ENCODE measurements at regions not wholly inside any gene's neighbourhood (a gene's known extent, or its start where the extent isn't known, plus 50 kb on each side); places are given as distances from the start of the nearest gene placed in this dataset.

- DNase-seq (ENCODE audit: low spot score) = no peak
- TF ChIP-seq CHCHD3 (CRISPR knock-in tag; IDR thresholded peaks at IDR 0.05) (no peak), TIGD3 (CRISPR knock-in tag; IDR thresholded peaks at IDR 0.05; ENCODE audit: borderline replicate concordance) (no peak), RERE (CRISPR knock-in tag; IDR thresholded peaks at IDR 0.05; ENCODE audit: low read depth) (no peak), CERS6 (CRISPR knock-in tag; IDR thresholded peaks at IDR 0.05) (no peak), SP1 (IDR thresholded peaks at IDR 0.05) (no peak), SP1 (CRISPR knock-in tag; IDR thresholded peaks at IDR 0.05) (no peak), ZNF547 (CRISPR knock-in tag; IDR thresholded peaks at IDR 0.05) (no peak), ELF4 (CRISPR knock-in tag; IDR thresholded peaks at IDR 0.05; ENCODE audit: borderline replicate concordance) (no peak), POLR2AphosphoS2 (IDR thresholded peaks at IDR 0.05; ENCODE audit: low read depth, low read length) (no peak), SOX13 (IDR thresholded peaks at IDR 0.05) (no peak), SOX13 (CRISPR knock-in tag; conservative IDR thresholded peaks at IDR 0.05 in 1 of 2, IDR thresholded peaks at IDR 0.05 in 1 of 2) (no peak), ZNF616 (CRISPR knock-in tag; IDR thresholded peaks at IDR 0.05; ENCODE audit: low read depth) (no peak)
- no peaks in the 10 kb centered on the region for H3K27me3 ChIP-seq (ENCODE audit: control insufficient read depth in 1 of 2, insufficient read depth in 2 of 2, low read length in 2 of 2)
- 29% methylated on average over 3 of the region's 3 CpGs for WGBS (ENCODE audit: low lambda C conversion rate)
- no peaks in the 10 kb centered on the region for H3K9me3 ChIP-seq (ENCODE audit: low read length)
- BruUV-seq (replicated peaks) = no TSS peak
- no peak overlapping the region for H2AFZ ChIP-seq (ENCODE audit: low read length)
- ATAC-seq = no peak
- no peaks in the 10 kb centered on the region for H3K4me1 ChIP-seq (ENCODE audit: insufficient read depth, low read length)
- FAIRE-seq = no peak
- H3K79me2 ChIP-seq (ENCODE audit: insufficient read depth, low read length) = no peaks in the 10 kb centered on the region
- no peaks in the 10 kb centered on the region for H3K36me3 ChIP-seq (replicated peaks in 1 of 2; ENCODE audit: control insufficient read depth in 1 of 2, insufficient read depth in 2 of 2, low read length in 2 of 2)
- POLR2A ChIA-PET = no interaction called here
- H3K4me2 ChIP-seq (ENCODE audit: low read depth, low read length) = no peak overlapping the region
- intact Hi-C loops (cut with micrococcal nuclease; ENCODE audit: unreplicated experiment) (no loop called here), in situ Hi-C loops (cut with HindIII; ENCODE audit: extremely low pct_ligation_motif_present, low pct_unique_long_range_greater_than_20kb) (no loop called here)
- no peaks in the 10 kb centered on the region for H4K20me1 ChIP-seq (ENCODE audit: insufficient read depth, low read length)
- CTCF ChIA-PET (ENCODE audit: low intra/inter-chr PET ratio, low total read pairs) = no interaction called here
- no peak overlapping the region for H3K27ac ChIP-seq (ENCODE audit: extremely low read length, insufficient read depth, low read length)
- no peak overlapping the region for H3K9ac ChIP-seq (ENCODE audit: insufficient read depth, low read depth, low read length)
- H3K4me3 ChIP-seq (replicated peaks in 1 of 3; ENCODE audit: insufficient read depth in 1 of 3, low read depth in 2 of 3, low read length in 3 of 3) = no peak overlapping the region
Observed at GRCh38 chrX:25383196-25383595, 367.4 kb upstream of the ARX start.

All from HepG2 (cell line).